Neural progenitor cell (in vitro differentiated cells): ENCODE measurements at regions not wholly inside any gene's neighbourhood (a gene's known extent, or its start where the extent isn't known, plus 50 kb on each side); places are given as distances from the start of the nearest gene placed in this dataset.

Experiments
- DNase-seq: peaks from one replicate; pipeline ENCODE4 v3.0.0-alpha.2; 2016; ENCODE audit warnings: low spot score
- H2AFZ ChIP-seq: fragments of 200-600 bp; sonication (generic); replicated peaks from 2 replicates; pipeline ENCODE4 v1.6.1; 2016; ENCODE audit warnings: antibody characterized with exemption
- H3F3A ChIP-seq: fragments of 200-600 bp; sonication (generic); 2 replicates; pipeline ENCODE4 v1.6.1; 2016; ENCODE audit warnings: antibody characterized with exemption, low read depth
- H3K27ac ChIP-seq: fragments of 200-600 bp; sonication (generic); 2 replicates; pipeline ENCODE4 v1.5.1; 2016; ENCODE audit warnings: mild to moderate bottlenecking
- H3K27me3 ChIP-seq: fragments of 200-600 bp; sonication (generic); 2 replicates; pipeline ENCODE4 v1.6.1; 2016; ENCODE audit warnings: mild to moderate bottlenecking, moderate library complexity
- H3K36me3 ChIP-seq: fragments of 200-600 bp; sonication (generic); 2 replicates; pipeline ENCODE4 v1.5.1; 2016
- H3K4me1 ChIP-seq: fragments of 200-600 bp; sonication (generic); 2 replicates; pipeline ENCODE4 v1.6.1; 2016; ENCODE audit warnings: mixed run types
- H3K4me2 ChIP-seq: fragments of 200-600 bp; sonication (generic); 2 replicates; pipeline ENCODE4 v1.6.1; 2016
- H3K4me3 ChIP-seq: fragments of 200-600 bp; sonication (generic); 2 replicates; pipeline ENCODE4 v1.5.1; 2016
- H3K79me2 ChIP-seq: fragments of 200-600 bp; sonication (generic); 2 replicates; pipeline ENCODE4 v1.6.1; 2016; ENCODE audit warnings: low read depth
- H3K9ac ChIP-seq: fragments of 200-600 bp; sonication (generic); 2 replicates; pipeline ENCODE4 v1.6.1; 2016
- H3K9me3 ChIP-seq: fragments of 200-600 bp; sonication (generic); 2 replicates; pipeline ENCODE4 v1.5.1; 2016; ENCODE audit warnings: low read depth
- H4K20me1 ChIP-seq: fragments of 200-600 bp; sonication (generic); 2 replicates; pipeline ENCODE4 v1.6.1; 2016; ENCODE audit warnings: low read depth
- H3K27ac Mint-ChIP-seq: 3 replicates; pipeline ENCODE4 v1.8.0; 2021; ENCODE audit warnings: mixed read lengths
- H3K27me3 Mint-ChIP-seq: 2 replicates; pipeline ENCODE4 v1.8.0; 2022; ENCODE audit warnings: low read depth, mild to moderate bottlenecking, inconsistent platforms, moderate library complexity, mixed read lengths; ENCODE audit not compliant: insufficient read depth
- H3K36me3 Mint-ChIP-seq: 3 replicates; pipeline ENCODE4 v1.8.0; 2021; ENCODE audit warnings: mixed read lengths
- H3K4me1 Mint-ChIP-seq: 3 replicates; pipeline ENCODE4 v1.8.0; 2021; ENCODE audit warnings: mixed read lengths
- H3K4me3 Mint-ChIP-seq: 3 replicates; pipeline ENCODE4 v1.8.0; 2021; ENCODE audit warnings: mild to moderate bottlenecking, moderate library complexity, mixed read lengths
- H3K9me3 Mint-ChIP-seq: 3 replicates; pipeline ENCODE4 v1.8.0; 2020; ENCODE audit warnings: mixed read lengths
- CTCF ChIP-seq: fragments of 200-600 bp; sonication (generic); IDR thresholded peaks from 2 replicates; pipeline ENCODE4 v1.5.1; 2017; ENCODE audit warnings: antibody characterized with exemption, mild to moderate bottlenecking
- EZH2 ChIP-seq: fragments of 200-600 bp; sonication (generic); IDR thresholded peaks from 2 replicates; pipeline ENCODE4 v1.6.1; 2017; ENCODE audit warnings: antibody characterized with exemption, mild to moderate bottlenecking, moderate library complexity
- EZH2phosphoT487 ChIP-seq: fragments of 200-600 bp; sonication (generic); IDR thresholded peaks from 2 replicates; pipeline ENCODE4 v1.6.1; 2017; ENCODE audit warnings: antibody characterized with exemption

- H3K9me3 Mint-ChIP-seq = peaks cover 3% of the 10 kb centered on the region
- Histone ChIP-seq H3K36me3 (no peaks in the 10 kb centered on the region), H3F3A (no peaks in the 10 kb centered on the region), H3K79me2 (no peaks in the 10 kb centered on the region), H3K4me1 (peaks cover 16% of the 10 kb centered on the region), H2AFZ (no peak overlapping the region), H3K9me3 (no peaks in the 10 kb centered on the region), H3K4me2 (no peak overlapping the region), H3K27ac (no peak overlapping the region), H3K4me3 (no peak overlapping the region), H3K27me3 (no peaks in the 10 kb centered on the region), H4K20me1 (no peaks in the 10 kb centered on the region), H3K9ac (no peak overlapping the region)
- no peak overlapping the region for H3K4me3 Mint-ChIP-seq
- peaks cover 27% of the 10 kb centered on the region for H3K4me1 Mint-ChIP-seq
- no peak for TF ChIP-seq CTCF
- no peak for TF ChIP-seq EZH2phosphoT487
- TF ChIP-seq EZH2 = no peak
- H3K27ac Mint-ChIP-seq = no peak overlapping the region
- DNase-seq = no peak
- no peaks in the 10 kb centered on the region for H3K27me3 Mint-ChIP-seq
- no peaks in the 10 kb centered on the region for H3K36me3 Mint-ChIP-seq
These were observed 441.8 kb upstream of the RIOK2 start for GRCh38 chr5:97624886-97625285.

- TF ChIP-seq EZH2phosphoT487 = no peak
- no peak for TF ChIP-seq CTCF
- no peak for TF ChIP-seq EZH2
- Mint-ChIP-seq H3K4me3 (peak overlapping the region; percentile 5), H3K27me3 (no peaks in the 10 kb centered on the region), H3K4me1 (peaks cover 27% of the 10 kb centered on the region), H3K9me3 (peaks cover 7% of the 10 kb centered on the region), H3K27ac (peak overlapping the region; percentile 88), H3K36me3 (peaks cover 4% of the 10 kb centered on the region)
- Histone ChIP-seq H2AFZ (peak overlapping the region; percentile 40), H3K27me3 (no peaks in the 10 kb centered on the region), H3K36me3 (no peaks in the 10 kb centered on the region), H3K4me2 (no peak overlapping the region), H3K27ac (no peak overlapping the region), H3K9ac (no peak overlapping the region), H4K20me1 (no peaks in the 10 kb centered on the region), H3F3A (no peaks in the 10 kb centered on the region), H3K4me3 (no peak overlapping the region), H3K79me2 (no peaks in the 10 kb centered on the region), H3K9me3 (no peaks in the 10 kb centered on the region), H3K4me1 (peaks cover 16% of the 10 kb centered on the region)
- DNase-seq = peak; percentile 30
These were observed 444.2 kb upstream of the RIOK2 start for GRCh38 chr5:97627272-97627671.

GRCh38 chr5:97628031-97628430 is 445.0 kb upstream of the RIOK2 start:
- peaks cover 4% of the 10 kb centered on the region for H3K36me3 Mint-ChIP-seq
- Histone ChIP-seq H3K4me1 (peaks cover 16% of the 10 kb centered on the region), H3K9me3 (no peaks in the 10 kb centered on the region), H3K27me3 (no peaks in the 10 kb centered on the region), H3K36me3 (no peaks in the 10 kb centered on the region), H3K9ac (no peak overlapping the region), H3K4me3 (no peak overlapping the region), H3K79me2 (no peaks in the 10 kb centered on the region), H3F3A (no peaks in the 10 kb centered on the region), H4K20me1 (no peaks in the 10 kb centered on the region), H3K4me2 (no peak overlapping the region), H2AFZ (no peak overlapping the region), H3K27ac (no peak overlapping the region)
- peak overlapping the region; percentile 75 for H3K4me3 Mint-ChIP-seq
- peaks cover 27% of the 10 kb centered on the region for H3K4me1 Mint-ChIP-seq
- no peaks in the 10 kb centered on the region for H3K27me3 Mint-ChIP-seq
- DNase-seq = peak; percentile 3
- TF ChIP-seq EZH2phosphoT487 (no peak), EZH2 (no peak), CTCF (no peak)
- H3K9me3 Mint-ChIP-seq = peaks cover 7% of the 10 kb centered on the region
- H3K27ac Mint-ChIP-seq = peak overlapping the region; percentile 99
